DOHH2 (cell line): ENCODE measurements at regions not wholly inside any gene's neighbourhood (a gene's known extent, or its start where the extent isn't known, plus 50 kb on each side); places are given as distances from the start of the nearest gene placed in this dataset.

Source experiments
- H3F3A ChIP-seq: fragments of 200-600 bp; sonication (generic), shearing (Covaris generic); 2 replicates; pipeline ENCODE4 v1.6.0; 2016; ENCODE audit warnings: antibody characterized with exemption, mild to moderate bottlenecking; ENCODE audit not compliant: control insufficient read depth, insufficient read depth
- H3K27ac ChIP-seq: fragments of 200-600 bp; sonication (generic); 2 replicates; pipeline ENCODE4 v1.5.1; 2014; ENCODE audit warnings: low read depth, mild to moderate bottlenecking, low read length, moderate library complexity
- H3K27me3 ChIP-seq: fragments of 200-600 bp; sonication (generic); 2 replicates; pipeline ENCODE4 v1.6.1; 2014; ENCODE audit warnings: mild to moderate bottlenecking, low read length, mixed read lengths; ENCODE audit not compliant: control insufficient read depth
- H3K36me3 ChIP-seq: fragments of 200-600 bp; sonication (generic); 2 replicates; pipeline ENCODE4 v1.6.1; 2014; ENCODE audit warnings: mild to moderate bottlenecking, low read length, moderate library complexity, mixed read lengths; ENCODE audit not compliant: control insufficient read depth
- H3K4me1 ChIP-seq: fragments of 200-600 bp; sonication (generic); 2 replicates; pipeline ENCODE4 v1.6.1; 2014; ENCODE audit warnings: mild to moderate bottlenecking, low read length, mixed read lengths; ENCODE audit not compliant: control insufficient read depth
- H3K4me2 ChIP-seq: fragments of 200-600 bp; sonication (generic); 2 replicates; pipeline ENCODE4 v1.6.0; 2014; ENCODE audit warnings: mild to moderate bottlenecking, low read length, moderate library complexity
- H3K4me3 ChIP-seq: fragments of 200-600 bp; sonication (generic); 2 replicates; pipeline ENCODE4 v1.5.1; 2014; ENCODE audit warnings: mild to moderate bottlenecking, low read length, mixed read lengths
- H3K79me2 ChIP-seq: fragments of 200-600 bp; sonication (generic); 2 replicates; pipeline ENCODE4 v1.6.1; 2014; ENCODE audit warnings: mild to moderate bottlenecking, low read length, mixed read lengths; ENCODE audit not compliant: control insufficient read depth
- H3K9me2 ChIP-seq: fragments of 200-600 bp; sonication (generic); replicated peaks from 2 replicates; pipeline ENCODE4 v1.6.1; 2014; ENCODE audit warnings: mild to moderate bottlenecking, low read length, mixed read lengths; ENCODE audit not compliant: control insufficient read depth
- H3K9me3 ChIP-seq: fragments of 200-600 bp; sonication (generic); 2 replicates; pipeline ENCODE4 v1.6.1; 2014; ENCODE audit warnings: antibody characterized with exemption, low read length, mixed read lengths; ENCODE audit not compliant: control insufficient read depth, insufficient read depth
- H4K20me1 ChIP-seq: fragments of 200-600 bp; sonication (generic); 2 replicates; pipeline ENCODE4 v1.6.0; 2014; ENCODE audit warnings: low read depth, mild to moderate bottlenecking, antibody characterized with exemption, low read length, moderate library complexity; ENCODE audit not compliant: control insufficient read depth, insufficient read depth
- CTCF ChIP-seq: fragments of 200-600 bp; sonication (generic); IDR thresholded peaks from one replicate; pipeline ENCODE4 v1.5.1; 2014; ENCODE audit warnings: antibody characterized with exemption, mild to moderate bottlenecking, low read depth, low read length; ENCODE audit not compliant: poor library complexity, severe bottlenecking
- EZH2phosphoT487 ChIP-seq: fragments of 200-600 bp; sonication (generic); IDR thresholded peaks from 2 replicates; pipeline ENCODE4 v1.6.1; 2017; ENCODE audit warnings: borderline replicate concordance, mild to moderate bottlenecking, antibody characterized with exemption, low read length, moderate library complexity, mixed read lengths

GRCh38 chr3:101085752-101086151 is 92.5 kb upstream of the ABI3BP start:
- H3K4me2 ChIP-seq = no peak overlapping the region
- H3K4me1 ChIP-seq = no peaks in the 10 kb centered on the region
- no peak overlapping the region for H3K27ac ChIP-seq
- no peaks in the 10 kb centered on the region for H3K9me3 ChIP-seq
- H3F3A ChIP-seq = no peaks in the 10 kb centered on the region
- no peaks in the 10 kb centered on the region for H3K79me2 ChIP-seq
- no peak for TF ChIP-seq EZH2phosphoT487
- no peak for TF ChIP-seq CTCF
- no peaks in the 10 kb centered on the region for H3K9me2 ChIP-seq
- no peaks in the 10 kb centered on the region for H3K36me3 ChIP-seq
- H3K4me3 ChIP-seq = no peak overlapping the region
- H3K27me3 ChIP-seq = no peaks in the 10 kb centered on the region
- H4K20me1 ChIP-seq = no peaks in the 10 kb centered on the region

- TF ChIP-seq EZH2phosphoT487 (no peak), CTCF (no peak)
These were observed 91.2 kb upstream of the ABI3BP start for GRCh38 chr3:101084404-101084803.

GRCh38 chr3:101081999-101082398 is 88.8 kb upstream of the ABI3BP start:
- H3K9me3 ChIP-seq = no peaks in the 10 kb centered on the region
- H3K27me3 ChIP-seq = no peaks in the 10 kb centered on the region
- H3K4me2 ChIP-seq = no peak overlapping the region
- no peaks in the 10 kb centered on the region for H3K4me1 ChIP-seq
- TF ChIP-seq CTCF (no peak), EZH2phosphoT487 (no peak)
- no peak overlapping the region for H3K27ac ChIP-seq
- no peak overlapping the region for H3K4me3 ChIP-seq
- no peaks in the 10 kb centered on the region for H3K36me3 ChIP-seq
- H3K9me2 ChIP-seq = no peaks in the 10 kb centered on the region
- H3K79me2 ChIP-seq = no peaks in the 10 kb centered on the region
- no peaks in the 10 kb centered on the region for H3F3A ChIP-seq
- no peaks in the 10 kb centered on the region for H4K20me1 ChIP-seq

More at GRCh38 chr3:101084404-101084803, 91.2 kb upstream of the ABI3BP start:
- no peaks in the 10 kb centered on the region for H3K36me3 ChIP-seq
- H3K27me3 ChIP-seq = no peaks in the 10 kb centered on the region
- no peaks in the 10 kb centered on the region for H3K9me3 ChIP-seq
- no peak overlapping the region for H3K27ac ChIP-seq
- no peak overlapping the region for H3K4me2 ChIP-seq
- H3K4me1 ChIP-seq = no peaks in the 10 kb centered on the region
- no peak overlapping the region for H3K4me3 ChIP-seq
- H3K9me2 ChIP-seq = no peaks in the 10 kb centered on the region
- H4K20me1 ChIP-seq = no peaks in the 10 kb centered on the region
- no peaks in the 10 kb centered on the region for H3K79me2 ChIP-seq
- no peaks in the 10 kb centered on the region for H3F3A ChIP-seq

- no peaks in the 10 kb centered on the region for H3K36me3 ChIP-seq
- no peak overlapping the region for H3K4me2 ChIP-seq
- H3K79me2 ChIP-seq = no peaks in the 10 kb centered on the region
- TF ChIP-seq CTCF (no peak), EZH2phosphoT487 (no peak)
- no peak overlapping the region for H3K4me3 ChIP-seq
- no peaks in the 10 kb centered on the region for H3K27me3 ChIP-seq
- no peaks in the 10 kb centered on the region for H3F3A ChIP-seq
- H3K9me3 ChIP-seq = no peaks in the 10 kb centered on the region
- H4K20me1 ChIP-seq = no peaks in the 10 kb centered on the region
- no peaks in the 10 kb centered on the region for H3K4me1 ChIP-seq
- H3K27ac ChIP-seq = no peak overlapping the region
- H3K9me2 ChIP-seq = no peaks in the 10 kb centered on the region
These were observed 88.2 kb upstream of the ABI3BP start for GRCh38 chr3:101081446-101081845.
